GM19023 (cell line): ENCODE measurements at regions not wholly inside any gene's neighbourhood (a gene's known extent, or its start where the extent isn't known, plus 50 kb on each side); places are given as distances from the start of the nearest gene placed in this dataset.
"Not testable (repeated sequence)": the region's sequence is repeated elsewhere in the genome, so short reads cannot be mapped to it uniquely, and the experiment has no call there.

ENCODE experiments used
- ATAC-seq: cut with Tn5 transposase; IDR thresholded peaks from one replicate; pipeline ENCODE4 v1.9.1; 2021; ENCODE audit warnings: mild to moderate bottlenecking, moderate library complexity; ENCODE audit not compliant: unreplicated experiment

DNA sequence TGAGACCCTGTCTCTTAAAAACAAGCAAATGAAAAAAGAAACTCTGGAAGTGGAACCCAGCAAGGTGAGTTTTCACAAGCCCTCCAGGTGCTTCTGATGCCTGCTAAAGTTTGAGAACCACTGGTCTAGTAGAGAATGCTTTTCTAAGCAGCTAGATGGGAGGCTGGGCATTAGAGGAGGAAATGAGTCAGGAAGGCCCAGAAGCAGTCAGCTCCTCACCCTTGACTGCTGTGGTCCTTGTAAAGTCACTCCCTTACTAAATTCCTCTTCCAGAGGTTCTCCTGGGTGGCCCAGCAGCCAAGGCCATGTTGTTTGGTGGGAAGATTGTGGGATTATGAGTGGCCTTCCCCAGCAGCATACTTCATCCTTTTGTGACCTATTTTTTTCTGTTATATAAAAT, 52.0 kb upstream of the FYN start:
- no peak for ATAC-seq

DNA sequence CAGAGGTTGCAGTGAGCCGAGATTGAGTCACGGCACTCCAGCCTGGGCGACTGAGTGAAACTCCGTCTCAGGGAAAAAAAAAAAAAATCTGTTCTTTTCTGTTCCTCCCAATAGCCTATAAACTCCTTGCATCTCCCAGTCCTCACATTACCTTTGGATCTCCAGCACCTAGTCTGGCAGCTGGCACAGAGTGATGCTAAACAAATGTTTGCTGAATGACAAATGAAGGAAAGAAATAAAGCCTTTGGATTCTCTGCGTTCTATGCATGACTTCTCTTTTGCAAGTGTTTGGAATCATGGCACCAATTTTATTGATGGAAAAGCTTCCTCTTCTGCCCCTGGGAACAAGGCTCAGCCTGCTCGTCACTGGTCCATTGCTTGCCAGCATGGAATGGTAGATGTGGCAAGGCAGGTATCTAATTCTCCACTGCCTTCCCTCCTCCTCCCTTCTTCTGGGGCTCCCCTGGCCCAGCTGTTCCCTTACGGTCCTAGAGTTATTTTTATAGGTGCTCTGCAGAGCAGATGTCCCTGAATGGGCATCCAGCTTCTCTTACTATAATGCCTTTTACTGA, 53.6 kb upstream of the FYN start:
- ATAC-seq: no peak

DNA sequence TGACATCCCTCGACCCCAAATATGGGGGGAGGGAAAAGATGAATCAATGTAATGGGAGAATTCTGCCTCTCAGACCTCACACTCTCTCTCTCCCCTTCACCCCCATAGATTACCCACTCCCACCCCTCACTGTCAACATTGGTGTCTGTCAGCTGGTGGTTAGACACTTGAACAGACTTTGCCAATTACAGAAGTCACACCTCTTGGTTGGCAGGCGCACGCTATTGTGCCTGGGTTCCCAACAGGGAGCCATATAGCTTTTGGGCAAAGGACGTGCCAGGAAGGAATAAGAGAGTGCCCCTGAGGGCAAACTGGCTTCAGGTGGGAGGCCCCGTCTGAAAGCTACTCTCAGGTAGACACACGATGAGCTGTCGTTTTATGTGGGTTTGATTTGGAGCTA, 54.1 kb upstream of the FYN start:
- no peak for ATAC-seq

DNA sequence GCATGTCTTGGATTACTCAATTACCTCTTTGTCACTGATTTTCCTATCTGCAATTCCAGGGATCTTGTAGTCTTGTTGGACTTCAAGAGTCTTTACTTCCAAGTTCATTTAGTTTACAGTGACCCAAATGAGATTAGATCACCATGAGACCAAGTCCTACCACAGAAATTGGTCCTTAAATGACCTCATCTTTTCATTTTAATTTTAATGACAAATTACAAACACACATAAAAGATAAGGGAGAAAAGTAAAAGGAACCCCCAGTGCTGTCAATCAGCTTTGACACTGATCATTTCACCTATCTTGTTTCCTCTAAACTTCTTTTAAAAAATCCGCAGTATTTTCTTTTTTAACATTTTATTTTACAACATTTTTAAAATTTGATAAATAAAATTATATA, 54.9 kb upstream of the FYN start:
- no peak for ATAC-seq

DNA sequence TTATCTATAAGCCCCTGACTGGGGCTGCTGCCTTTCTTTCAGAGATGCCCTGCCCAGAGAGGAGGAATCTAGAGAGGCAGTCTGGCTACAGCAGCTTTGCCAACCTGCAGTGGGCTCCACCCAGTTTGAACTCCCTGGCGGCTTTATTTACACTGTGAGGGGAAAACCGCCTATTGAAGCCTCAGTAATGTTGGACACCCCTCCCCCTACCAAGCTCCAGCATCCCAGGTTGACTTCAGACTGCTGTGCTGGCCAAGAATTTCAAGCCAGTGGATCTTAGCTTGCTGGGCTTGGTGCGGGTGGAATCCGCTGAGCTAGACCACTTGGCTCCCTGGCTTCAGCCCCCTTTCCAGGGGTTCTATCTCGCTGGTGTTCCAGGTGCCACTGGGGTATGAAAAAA, 61.4 kb upstream of the FYN start:
- not testable (repeated sequence) for ATAC-seq

DNA sequence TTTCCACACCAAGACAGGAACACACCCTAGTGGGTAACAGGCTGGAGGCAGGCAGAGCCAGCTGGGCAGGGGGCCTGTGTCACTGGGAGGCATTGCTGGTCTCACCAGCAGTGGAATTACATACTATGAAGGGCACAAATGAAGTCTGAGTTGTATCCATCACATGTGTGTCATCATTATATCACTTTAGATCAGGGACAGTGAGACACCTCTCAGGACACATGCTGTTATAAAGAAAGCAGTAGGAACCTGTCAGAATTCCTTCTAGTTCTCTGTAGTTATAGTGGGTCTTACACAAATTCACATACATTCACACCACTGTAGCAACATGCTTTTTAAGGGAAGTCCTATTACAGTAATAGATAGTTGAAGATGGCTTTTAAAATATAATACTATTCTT, 63.5 kb upstream of the FYN start:
- no peak for ATAC-seq

DNA sequence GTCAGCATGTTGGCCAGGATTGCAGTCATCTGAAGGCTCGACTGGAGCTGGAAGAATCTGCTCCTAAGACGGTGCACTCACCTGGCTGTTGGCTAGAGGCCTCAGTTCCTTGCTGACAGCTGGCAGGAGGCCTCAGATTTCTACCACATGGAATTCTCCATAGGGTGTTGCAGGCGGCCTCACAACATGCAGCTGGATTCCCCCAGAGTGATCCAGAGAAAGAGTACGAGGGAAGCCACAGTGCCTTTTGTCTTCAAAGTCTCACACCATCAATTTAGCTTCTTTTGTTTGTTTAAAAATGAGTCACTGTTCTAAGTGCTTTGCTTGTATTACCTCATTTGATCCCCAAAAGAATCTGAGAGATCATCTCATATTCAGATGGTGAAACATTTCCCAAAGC, 65.5 kb upstream of the FYN start:
- ATAC-seq: no peak

DNA sequence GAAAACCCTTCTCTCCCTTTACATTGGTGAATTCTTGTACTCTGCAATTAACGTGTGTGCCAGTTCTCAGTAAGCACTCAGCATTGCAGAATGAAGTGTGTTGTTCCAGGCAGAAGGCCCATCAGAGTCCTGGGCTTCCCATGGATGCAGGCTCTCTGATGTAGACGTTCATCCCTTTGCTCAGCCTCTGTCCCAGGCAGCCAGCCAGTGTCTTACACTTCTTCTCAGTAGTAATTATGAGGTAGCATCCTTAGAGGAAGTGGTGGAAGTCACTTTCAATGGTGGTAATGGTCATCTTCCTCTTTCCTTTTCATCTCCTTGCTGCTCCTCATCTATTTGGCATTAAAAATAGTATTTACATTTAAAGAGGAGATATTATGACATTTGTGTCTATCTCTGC, 66.7 kb upstream of the FYN start:
- ATAC-seq: no peak

DNA sequence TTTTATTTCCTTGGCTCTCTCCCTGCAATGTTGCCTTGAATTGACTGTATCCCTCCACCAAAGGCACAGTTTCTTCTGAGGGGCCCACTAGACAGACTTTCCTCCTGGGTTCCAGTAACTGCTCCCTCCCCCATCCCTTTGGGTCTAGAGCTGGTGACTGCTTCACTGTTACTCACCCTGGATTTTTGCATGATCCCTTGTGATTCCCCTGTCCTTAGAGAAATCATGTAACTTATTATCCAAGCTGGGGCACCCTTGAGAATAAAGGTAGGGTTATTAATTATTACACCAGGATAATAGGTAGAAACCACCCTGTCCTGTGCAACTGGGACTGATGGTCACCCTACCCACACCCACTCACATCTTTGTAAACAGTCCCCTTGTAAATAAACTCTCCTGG, 67.5 kb upstream of the FYN start:
- ATAC-seq: no peak

DNA sequence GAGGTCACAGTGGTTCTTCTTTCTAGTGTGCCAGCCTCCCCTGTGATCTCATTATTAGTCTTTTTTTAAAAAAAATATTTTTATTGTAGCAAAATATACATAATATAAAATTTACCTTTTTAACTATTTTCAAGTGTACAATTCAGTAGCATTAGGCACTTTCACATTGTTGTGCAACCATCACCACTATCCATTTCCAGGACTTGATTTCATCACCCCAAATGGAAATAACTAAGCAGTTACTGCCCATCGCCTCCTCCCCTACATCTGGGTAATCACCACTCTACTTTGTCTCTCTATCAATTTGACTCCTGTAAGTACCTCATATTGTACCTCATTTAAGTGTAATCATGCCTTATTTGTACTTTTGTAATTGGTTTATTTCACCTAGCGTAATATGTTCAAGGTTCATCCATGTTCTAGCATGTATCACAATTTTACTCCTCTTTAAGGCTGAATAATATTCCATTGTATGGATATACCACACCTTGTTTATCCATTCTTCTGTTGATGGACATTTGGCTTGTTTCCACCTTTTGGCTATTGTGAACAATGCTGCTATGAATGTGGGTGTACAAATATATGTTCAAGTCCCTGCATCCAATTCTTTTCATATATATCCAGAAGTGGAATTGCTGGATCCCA, 68.6 kb upstream of the FYN start:
- no peak for ATAC-seq

DNA sequence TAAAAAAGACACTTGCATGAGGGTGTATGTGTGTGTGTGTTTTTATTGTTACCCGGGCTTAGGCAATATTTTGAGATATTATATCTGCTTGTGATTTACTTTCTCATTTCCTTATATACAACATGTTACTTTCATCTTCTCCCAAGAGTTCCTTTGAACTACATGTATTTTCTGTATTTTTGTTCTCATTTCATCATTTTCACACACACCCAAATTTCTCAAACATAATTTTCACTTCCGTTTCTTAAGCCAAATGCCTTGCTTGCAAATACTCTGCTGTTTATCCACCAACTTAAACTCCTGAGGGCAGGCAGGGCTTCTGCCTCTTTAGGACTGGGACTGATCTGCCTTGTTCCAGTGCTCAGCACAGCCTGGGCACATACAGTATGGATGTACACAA, 69.3 kb upstream of the FYN start:
- no peak for ATAC-seq

DNA sequence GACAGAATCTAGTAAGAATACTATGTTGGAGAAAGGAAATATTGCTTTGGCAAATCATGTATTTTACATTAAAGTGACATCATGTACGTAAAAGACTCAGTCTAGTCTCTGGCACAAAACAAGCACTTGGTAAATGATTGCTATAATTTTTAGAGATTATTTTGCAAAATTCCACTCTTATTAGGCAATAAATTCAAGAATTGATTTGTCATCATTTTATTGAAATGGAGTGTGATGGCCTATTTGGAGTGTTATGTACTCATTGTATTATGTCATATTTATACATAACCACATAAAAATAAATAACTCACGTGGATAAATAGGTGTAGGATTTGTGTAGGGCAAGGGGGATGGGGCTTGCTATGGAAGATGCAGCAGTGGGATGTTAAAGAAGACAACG, 70.0 kb upstream of the FYN start:
- ATAC-seq: no peak

DNA sequence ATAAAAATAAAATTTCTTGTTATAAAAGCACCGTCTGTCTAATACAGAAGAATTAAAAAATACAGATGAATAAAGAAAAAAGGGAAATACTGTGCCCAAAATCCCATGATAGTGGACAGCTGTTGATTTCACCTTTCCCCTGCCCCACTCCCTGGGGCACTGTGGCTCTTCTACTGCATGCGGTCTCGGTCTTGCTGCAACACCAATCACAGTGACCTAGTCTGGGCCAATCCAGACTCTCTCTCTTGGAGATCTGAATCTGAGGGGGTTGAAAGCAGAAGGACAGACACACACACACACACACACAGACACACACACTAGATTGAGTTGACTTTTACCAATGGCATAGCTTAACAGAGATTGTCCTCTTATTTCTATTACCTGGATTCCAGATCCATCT, 70.5 kb upstream of the FYN start:
- no peak for ATAC-seq

DNA sequence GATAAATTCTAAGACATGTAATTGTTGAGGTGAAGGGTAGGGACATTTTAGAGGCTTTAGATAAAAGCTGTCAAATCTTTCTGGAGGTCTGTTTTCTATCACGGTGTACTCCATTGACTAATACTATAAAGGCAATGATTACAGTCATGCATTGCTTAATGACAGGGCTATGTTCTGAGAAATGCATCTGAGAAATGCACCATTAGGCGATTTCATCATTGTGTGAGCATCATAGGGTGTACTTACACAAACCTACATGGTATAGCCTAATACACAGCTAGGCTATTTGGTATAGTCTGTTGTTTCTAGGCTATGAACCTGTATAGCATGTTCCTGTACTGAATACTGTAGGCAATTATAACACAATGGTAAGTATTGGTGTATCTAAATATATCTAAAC, 71.3 kb upstream of the FYN start:
- ATAC-seq: no peak

DNA sequence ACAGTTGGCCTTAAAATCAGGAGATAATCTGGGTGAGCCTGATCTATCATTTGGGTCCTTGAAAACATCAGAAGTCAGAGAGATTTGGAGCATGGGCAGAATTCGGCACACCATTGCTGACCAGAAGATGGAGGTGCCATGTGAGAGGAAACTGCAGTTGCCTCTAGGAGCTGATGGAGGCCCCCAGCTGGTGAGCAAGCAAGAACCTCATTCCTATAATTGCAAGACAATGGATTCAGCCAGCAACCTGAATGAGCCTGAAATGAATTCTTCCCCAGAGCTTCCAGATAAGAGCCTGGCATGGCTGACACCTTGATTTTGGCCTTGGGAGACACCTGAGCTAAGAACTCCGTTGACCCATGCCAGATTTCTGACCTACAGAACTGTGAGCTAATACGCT, 76.3 kb upstream of the FYN start:
- no peak for ATAC-seq

DNA sequence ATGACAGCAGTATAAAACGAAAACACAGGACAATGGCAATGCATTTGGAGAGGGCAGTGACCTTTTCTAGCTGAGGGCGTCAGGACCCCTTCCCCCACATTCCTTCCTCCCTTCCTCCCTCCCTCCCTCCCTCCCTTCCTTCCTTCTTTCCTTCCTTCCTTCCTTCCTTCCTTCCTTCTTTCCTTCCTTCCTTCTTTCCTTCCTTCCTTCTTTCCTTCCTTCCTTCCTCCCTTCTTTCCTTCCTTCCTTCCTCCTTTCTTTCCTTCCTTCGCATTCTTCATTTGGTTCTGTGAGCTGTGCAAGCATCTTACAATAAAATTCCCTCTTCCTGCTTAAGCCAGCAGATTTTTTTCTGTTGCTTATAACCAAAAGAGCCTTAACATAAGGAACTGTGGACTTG, 76.7 kb upstream of the FYN start:
- ATAC-seq: not testable (repeated sequence)

DNA sequence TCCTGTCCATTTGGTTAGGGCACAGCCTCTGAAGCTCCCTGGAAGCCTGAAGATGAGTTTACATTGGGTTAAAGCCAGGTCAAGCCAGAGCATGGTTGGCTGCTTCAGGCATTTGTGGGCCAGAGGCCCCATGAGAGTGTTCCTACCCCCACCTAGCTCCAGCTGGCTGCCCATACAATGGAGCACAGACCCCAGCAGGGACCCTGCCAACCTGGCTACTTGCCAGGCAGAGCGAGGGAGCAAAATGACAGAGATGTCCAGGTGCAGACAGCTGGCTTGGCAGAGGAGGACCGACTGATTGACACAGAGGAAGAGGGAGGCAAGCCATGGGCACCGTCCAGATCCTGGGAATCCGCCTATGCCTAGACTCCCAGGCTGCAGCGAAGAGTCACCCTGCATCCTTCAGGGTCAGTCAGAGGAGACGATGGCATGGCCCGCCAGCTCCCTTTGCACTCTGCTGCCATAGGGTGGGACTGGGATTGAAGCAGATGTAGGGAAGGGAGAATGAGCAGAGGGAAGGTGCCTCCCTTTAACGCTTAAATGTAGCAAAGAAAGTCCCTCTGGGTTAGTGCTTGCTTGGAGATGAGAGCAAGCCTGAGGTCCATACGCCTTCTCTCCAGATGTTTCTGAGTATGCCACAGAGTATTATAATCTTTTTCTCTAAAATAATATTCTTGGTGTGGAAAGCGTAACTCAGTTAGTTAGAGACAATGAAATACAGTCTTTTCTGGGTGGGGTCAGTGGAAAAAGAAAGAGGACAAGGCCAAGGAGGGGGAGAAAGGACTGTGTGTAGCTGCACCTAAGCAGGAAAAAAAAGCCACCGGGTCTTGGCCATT, 77.6 kb upstream of the FYN start:
- ATAC-seq: no peak

DNA sequence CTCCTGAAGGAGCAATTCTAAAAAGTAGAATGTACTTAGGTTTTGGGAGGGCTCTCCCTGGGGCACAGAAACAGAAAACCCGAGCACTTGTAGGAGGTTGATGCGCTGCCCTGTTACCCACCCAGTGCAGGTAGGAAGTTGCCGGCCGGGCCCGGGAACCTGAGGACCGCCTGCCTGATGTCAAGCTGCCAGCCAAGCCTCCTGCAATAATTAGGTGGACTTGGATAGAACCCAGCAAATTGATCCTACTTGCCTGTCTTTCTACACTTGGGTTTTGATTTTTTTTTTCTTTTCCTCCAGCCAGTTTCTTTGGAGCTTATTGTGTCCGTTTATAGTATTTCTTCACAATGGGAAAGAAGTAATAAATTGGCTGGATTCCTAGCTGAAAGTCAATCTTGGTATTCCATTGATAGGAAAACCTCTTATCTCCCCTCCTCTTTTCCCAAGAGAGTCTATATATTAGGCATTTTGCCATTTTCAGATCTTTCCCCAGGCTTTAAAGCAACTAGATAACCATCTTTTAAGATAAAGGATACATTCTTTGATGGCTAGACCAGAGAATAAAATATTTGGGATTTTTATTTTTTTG, 78.3 kb upstream of the FYN start:
- no peak for ATAC-seq

DNA sequence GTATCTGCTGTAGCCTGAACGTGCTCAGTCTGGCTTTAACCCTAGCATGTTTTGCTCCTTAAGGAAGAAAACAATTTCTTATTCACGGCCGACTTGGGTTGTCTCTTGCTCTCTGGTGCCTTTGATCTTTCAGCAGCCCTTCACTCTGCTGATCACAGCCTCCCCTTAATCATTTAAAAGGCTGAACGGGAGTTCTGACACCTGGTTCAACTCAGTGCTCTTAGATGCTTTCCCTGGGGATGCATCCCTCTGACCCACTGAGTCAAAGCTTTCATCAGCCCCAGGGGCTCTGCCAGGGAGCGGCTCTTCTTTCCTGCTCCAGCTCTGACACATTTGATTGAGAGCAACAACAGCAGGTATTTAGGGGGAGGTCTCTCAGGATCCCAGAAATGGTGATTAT, 79.0 kb upstream of the FYN start:
- ATAC-seq: no peak

DNA sequence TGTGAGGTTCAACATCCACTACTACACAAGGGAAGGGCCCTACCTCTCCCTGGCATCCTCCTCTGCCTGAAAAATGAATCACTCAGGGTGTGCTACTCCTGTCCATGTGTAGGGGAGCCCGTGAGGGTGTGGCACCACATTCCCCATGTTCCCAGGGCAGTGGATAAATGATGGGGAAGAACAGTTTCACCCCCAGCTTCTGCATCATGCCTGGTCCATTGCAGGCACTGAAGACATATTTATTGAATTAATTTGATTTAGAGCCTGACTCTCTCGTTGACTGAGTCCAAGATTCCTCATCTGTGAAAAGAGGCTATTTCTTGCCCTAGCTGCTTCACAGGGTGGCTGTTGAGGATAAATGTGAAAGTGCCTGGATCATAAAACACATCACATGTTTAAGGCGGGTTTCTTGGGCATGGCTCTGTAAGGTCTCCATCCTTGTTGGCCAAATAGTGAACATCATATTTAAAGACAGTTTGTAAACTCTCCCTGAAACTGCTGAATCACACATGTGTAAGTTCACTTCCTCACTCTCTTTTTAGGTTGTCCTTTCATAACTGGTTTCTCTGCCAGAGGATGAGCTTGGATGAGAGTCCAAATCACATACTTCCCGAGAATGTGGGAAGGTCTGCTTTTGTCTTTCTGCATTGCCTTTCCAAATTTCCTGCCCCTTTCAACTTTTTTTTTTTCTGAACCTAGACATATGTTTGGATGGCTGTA, 79.7 kb upstream of the FYN start:
- ATAC-seq: no peak

DNA sequence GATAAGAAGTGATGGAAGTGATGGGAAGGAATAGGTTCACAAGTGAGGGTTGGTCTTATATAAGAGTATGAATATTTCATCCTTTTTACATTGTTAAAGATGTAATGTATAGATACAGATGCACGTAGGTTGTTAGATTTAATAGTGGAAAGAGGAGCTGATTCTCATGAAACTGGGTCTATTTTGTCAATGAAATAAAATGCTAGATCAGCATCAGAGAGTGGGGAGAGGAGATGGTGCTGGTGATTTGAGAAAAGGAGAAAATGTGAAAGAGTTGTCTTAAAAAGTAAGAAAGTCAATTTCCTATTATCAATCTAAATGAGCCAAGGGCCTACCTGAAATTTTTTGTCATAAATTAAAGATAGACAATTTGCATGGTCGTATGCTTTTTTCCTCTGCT, 82.8 kb upstream of the FYN start:
- ATAC-seq: no peak
